GM06990 (cell line): ENCODE measurements at regions not wholly inside any gene's neighbourhood (a gene's known extent, or its start where the extent isn't known, plus 50 kb on each side); places are given as distances from the start of the nearest gene placed in this dataset.
A peak's percentile ranks its signal among the peaks of the same experiment; 100 is the strongest.
"Not testable (repeated sequence)": the region's sequence is repeated elsewhere in the genome, so short reads cannot be mapped to it uniquely, and the experiment has no call there.

ENCODE experiments used
- DNase-seq: peaks from one replicate; pipeline ENCODE4 v3.0.0-alpha.2; 2011; ENCODE audit not compliant: insufficient read length; ENCODE audit errors: extremely low read depth
- H3K27me3 ChIP-seq: replicated peaks from 2 replicates; pipeline ENCODE4 v1.6.0; 2011; ENCODE audit warnings: low read length; ENCODE audit not compliant: control insufficient read depth, insufficient read depth
- H3K36me3 ChIP-seq: 2 replicates; pipeline ENCODE4 v1.5.1; 2011; ENCODE audit warnings: low read length; ENCODE audit not compliant: control insufficient read depth, insufficient read depth
- H3K4me3 ChIP-seq: replicated peaks from 2 replicates; pipeline ENCODE4 v1.5.1; 2011; ENCODE audit warnings: low read depth, mild to moderate bottlenecking, control low read depth, low read length
- TF ChIP-seq, protein P1 (sequence below): IDR thresholded peaks from 2 replicates; pipeline ENCODE4 v1.5.1; 2011; ENCODE audit warnings: low read length, control low read depth, mild to moderate bottlenecking, inconsistent platforms; ENCODE audit not compliant: insufficient read depth, poor library complexity, severe bottlenecking

DNA sequence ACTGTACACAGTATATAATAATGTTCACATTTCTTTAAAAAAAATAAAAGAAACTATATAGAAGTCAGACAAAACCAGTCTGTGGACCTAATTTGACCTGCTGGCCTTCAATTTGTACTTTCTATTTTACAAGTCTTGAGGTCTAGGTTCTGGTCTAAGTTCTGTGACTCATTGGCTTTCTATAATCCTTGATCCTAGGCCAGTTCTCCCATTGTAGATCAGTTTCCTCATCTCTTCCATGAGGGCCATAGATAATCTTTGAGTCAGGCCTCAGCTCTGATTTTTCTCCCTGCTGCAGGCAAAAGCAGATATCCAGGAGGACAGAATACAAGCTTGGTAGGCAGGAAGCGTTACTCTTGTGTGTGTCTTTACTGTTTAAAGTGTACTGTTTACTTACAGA, 603.7 kb upstream of the CAMK1G start:
- DNase-seq, result no peak

GRCh38 chr1:208980605-208981004, 602.9 kb upstream of the CAMK1G start:
- Histone ChIP-seq H3K4me3 (no peak overlapping the region), H3K36me3 (no peaks in the 10 kb centered on the region), H3K27me3 (no peaks in the 10 kb centered on the region)
- TF ChIP-seq, protein P1, sequence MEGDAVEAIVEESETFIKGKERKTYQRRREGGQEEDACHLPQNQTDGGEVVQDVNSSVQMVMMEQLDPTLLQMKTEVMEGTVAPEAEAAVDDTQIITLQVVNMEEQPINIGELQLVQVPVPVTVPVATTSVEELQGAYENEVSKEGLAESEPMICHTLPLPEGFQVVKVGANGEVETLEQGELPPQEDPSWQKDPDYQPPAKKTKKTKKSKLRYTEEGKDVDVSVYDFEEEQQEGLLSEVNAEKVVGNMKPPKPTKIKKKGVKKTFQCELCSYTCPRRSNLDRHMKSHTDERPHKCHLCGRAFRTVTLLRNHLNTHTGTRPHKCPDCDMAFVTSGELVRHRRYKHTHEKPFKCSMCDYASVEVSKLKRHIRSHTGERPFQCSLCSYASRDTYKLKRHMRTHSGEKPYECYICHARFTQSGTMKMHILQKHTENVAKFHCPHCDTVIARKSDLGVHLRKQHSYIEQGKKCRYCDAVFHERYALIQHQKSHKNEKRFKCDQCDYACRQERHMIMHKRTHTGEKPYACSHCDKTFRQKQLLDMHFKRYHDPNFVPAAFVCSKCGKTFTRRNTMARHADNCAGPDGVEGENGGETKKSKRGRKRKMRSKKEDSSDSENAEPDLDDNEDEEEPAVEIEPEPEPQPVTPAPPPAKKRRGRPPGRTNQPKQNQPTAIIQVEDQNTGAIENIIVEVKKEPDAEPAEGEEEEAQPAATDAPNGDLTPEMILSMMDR, result no peak
- DNase-seq, result no peak

More for the DNA sequence above, 603.7 kb upstream of the CAMK1G start:
- Histone ChIP-seq H3K4me3 (no peak overlapping the region), H3K36me3 (no peaks in the 10 kb centered on the region), H3K27me3 (no peaks in the 10 kb centered on the region; the same call in 1 of the 2 replicates)
- TF ChIP-seq, protein P1, result no peak

DNA sequence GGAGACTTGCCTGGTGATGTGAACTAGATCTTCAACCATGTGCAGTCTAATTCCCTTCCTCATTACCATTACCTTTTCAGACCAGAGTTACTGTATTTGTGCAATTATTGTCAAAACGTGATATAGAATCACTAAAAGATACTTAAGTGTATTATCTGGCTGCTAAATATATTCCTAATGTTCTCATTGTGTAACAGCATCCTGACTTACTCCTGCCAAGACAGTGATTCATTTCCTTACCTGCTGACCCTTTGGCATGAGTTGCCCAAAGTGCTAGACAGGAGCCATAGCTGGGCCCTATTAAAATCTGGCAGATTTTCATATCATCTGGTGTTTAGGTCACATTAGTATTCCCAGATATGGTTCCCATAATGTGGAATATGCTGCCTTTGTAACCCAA, 598.3 kb upstream of the CAMK1G start:
- no peaks in the 10 kb centered on the region for H3K27me3 ChIP-seq
- H3K36me3 ChIP-seq, result no peaks in the 10 kb centered on the region
- TF ChIP-seq, protein P1, result no peak
- no peak overlapping the region for H3K4me3 ChIP-seq
- DNase-seq, result no peak

GRCh38 chr1:208988811-208989222, 594.7 kb upstream of the CAMK1G start:
- no peaks in the 10 kb centered on the region for H3K27me3 ChIP-seq
- peak overlapping the region; percentile 43 for H3K4me3 ChIP-seq
- TF ChIP-seq, protein P1, result no peak
- peak; percentile 54 for DNase-seq
- no peaks in the 10 kb centered on the region for H3K36me3 ChIP-seq

DNA sequence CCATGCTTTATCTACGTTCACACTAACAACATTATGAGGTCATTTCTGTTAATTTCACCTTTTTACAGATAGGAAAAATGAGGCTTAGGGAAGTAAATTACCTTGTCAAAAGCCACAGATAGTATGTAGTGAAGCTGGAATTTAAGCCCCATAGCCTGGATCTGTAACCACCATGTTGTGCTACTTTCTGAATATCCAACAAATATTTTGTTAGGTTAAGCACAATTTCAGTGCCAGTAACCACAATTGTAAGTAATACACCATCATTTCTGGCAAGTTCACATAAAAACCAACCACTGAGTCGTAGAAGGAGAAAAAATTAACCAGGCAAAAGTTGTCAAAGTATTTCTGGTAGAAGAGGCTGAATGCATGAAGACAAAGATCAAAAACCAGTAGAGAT, 593.1 kb upstream of the CAMK1G start:
- Histone ChIP-seq H3K27me3 (no peaks in the 10 kb centered on the region), H3K4me3 (no peak overlapping the region), H3K36me3 (no peaks in the 10 kb centered on the region)
- TF ChIP-seq, protein P1, result no peak
- DNase-seq, result no peak

- H3K27me3 ChIP-seq, H3K36me3 ChIP-seq, H3K4me3 ChIP-seq, DNase-seq: not testable (repeated sequence)
Observed at GRCh38 chr1:208997053-208997452, 586.5 kb upstream of the CAMK1G start.
